ENCODE measurements at regions not wholly inside any gene's neighbourhood (a gene's known extent, or its start where the extent isn't known, plus 50 kb on each side); places are given as distances from the start of the nearest gene placed in this dataset.

- H3K9me3 ChIP-seq (ENCODE audit: control insufficient read depth in 1 of 2, low read length in 2 of 2), result no peaks in the 10 kb centered on the region
- H3K4me3 ChIP-seq (ENCODE audit: low read depth in 1 of 2, low read length in 2 of 2), result no peak overlapping the region
- H3K27me3 ChIP-seq (ENCODE audit: low read depth, low read length), result no peaks in the 10 kb centered on the region
- no peaks in the 10 kb centered on the region for H3K36me3 ChIP-seq (ENCODE audit: control insufficient read depth in 1 of 2, insufficient read depth in 2 of 2, low read length in 2 of 2)
- no peaks in the 10 kb centered on the region for H3K4me1 ChIP-seq (ENCODE audit: control insufficient read depth in 1 of 2, insufficient read depth in 2 of 2, low read length in 2 of 2)
- H3K27ac ChIP-seq (ENCODE audit: low read length), result no peak overlapping the region
These were observed 228.5 kb downstream of the RBFOX3 start for GRCh38 chr17:79382313-79382712.

GRCh38 chr17:79379700-79380445 lies 231.0 kb downstream of the RBFOX3 start:
- Histone ChIP-seq H3K4me3 (ENCODE audit: low read depth in 1 of 2, low read length in 2 of 2) (no peak overlapping the region), H3K27me3 (ENCODE audit: low read depth, low read length) (no peaks in the 10 kb centered on the region), H3K4me1 (ENCODE audit: control insufficient read depth in 1 of 2, insufficient read depth in 2 of 2, low read length in 2 of 2) (no peaks in the 10 kb centered on the region), H3K9me3 (ENCODE audit: control insufficient read depth in 1 of 2, low read length in 2 of 2) (no peaks in the 10 kb centered on the region), H3K27ac (ENCODE audit: low read length) (no peak overlapping the region), H3K36me3 (ENCODE audit: control insufficient read depth in 1 of 2, insufficient read depth in 2 of 2, low read length in 2 of 2) (no peaks in the 10 kb centered on the region)

GRCh38 chr17:79377230-79377786 lies 233.5 kb downstream of the RBFOX3 start:
- Histone ChIP-seq H3K9me3 (ENCODE audit: control insufficient read depth in 1 of 2, low read length in 2 of 2) (no peaks in the 10 kb centered on the region), H3K4me1 (ENCODE audit: control insufficient read depth in 1 of 2, insufficient read depth in 2 of 2, low read length in 2 of 2) (no peaks in the 10 kb centered on the region), H3K27ac (ENCODE audit: low read length) (no peak overlapping the region), H3K4me3 (ENCODE audit: low read depth in 1 of 2, low read length in 2 of 2) (no peak overlapping the region), H3K27me3 (ENCODE audit: low read depth, low read length) (no peaks in the 10 kb centered on the region), H3K36me3 (ENCODE audit: control insufficient read depth in 1 of 2, insufficient read depth in 2 of 2, low read length in 2 of 2) (no peaks in the 10 kb centered on the region)

GRCh38 chr17:79374807-79375206 lies 236.0 kb downstream of the RBFOX3 start:
- H3K4me3 ChIP-seq (ENCODE audit: low read depth in 1 of 2, low read length in 2 of 2), result no peak overlapping the region
- H3K4me1 ChIP-seq (ENCODE audit: control insufficient read depth in 1 of 2, insufficient read depth in 2 of 2, low read length in 2 of 2), result no peaks in the 10 kb centered on the region
- no peaks in the 10 kb centered on the region for H3K36me3 ChIP-seq (ENCODE audit: control insufficient read depth in 1 of 2, insufficient read depth in 2 of 2, low read length in 2 of 2)
- H3K9me3 ChIP-seq (ENCODE audit: control insufficient read depth in 1 of 2, low read length in 2 of 2), result no peaks in the 10 kb centered on the region
- no peak overlapping the region for H3K27ac ChIP-seq (ENCODE audit: low read length)
- no peaks in the 10 kb centered on the region for H3K27me3 ChIP-seq (ENCODE audit: low read depth, low read length)

GRCh38 chr17:79374087-79374689 lies 236.7 kb downstream of the RBFOX3 start:
- H3K27me3 ChIP-seq (ENCODE audit: low read depth, low read length), result no peaks in the 10 kb centered on the region
- no peak overlapping the region for H3K4me3 ChIP-seq (ENCODE audit: low read depth in 1 of 2, low read length in 2 of 2)
- no peaks in the 10 kb centered on the region for H3K36me3 ChIP-seq (ENCODE audit: control insufficient read depth in 1 of 2, insufficient read depth in 2 of 2, low read length in 2 of 2)
- no peak overlapping the region for H3K27ac ChIP-seq (ENCODE audit: low read length)
- no peaks in the 10 kb centered on the region for H3K4me1 ChIP-seq (ENCODE audit: control insufficient read depth in 1 of 2, insufficient read depth in 2 of 2, low read length in 2 of 2)
- no peaks in the 10 kb centered on the region for H3K9me3 ChIP-seq (ENCODE audit: control insufficient read depth in 1 of 2, low read length in 2 of 2)

GRCh38 chr17:79372470-79373238 lies 238.2 kb downstream of the RBFOX3 start:
- Histone ChIP-seq H3K9me3 (ENCODE audit: control insufficient read depth in 1 of 2, low read length in 2 of 2) (no peaks in the 10 kb centered on the region), H3K27ac (ENCODE audit: low read length) (no peak overlapping the region), H3K36me3 (ENCODE audit: control insufficient read depth in 1 of 2, insufficient read depth in 2 of 2, low read length in 2 of 2) (no peaks in the 10 kb centered on the region), H3K27me3 (ENCODE audit: low read depth, low read length) (no peaks in the 10 kb centered on the region), H3K4me3 (ENCODE audit: low read depth in 1 of 2, low read length in 2 of 2) (no peak overlapping the region), H3K4me1 (ENCODE audit: control insufficient read depth in 1 of 2, insufficient read depth in 2 of 2, low read length in 2 of 2) (no peaks in the 10 kb centered on the region)

GRCh38 chr17:79371984-79372383 lies 238.9 kb downstream of the RBFOX3 start:
- no peak overlapping the region for H3K27ac ChIP-seq (ENCODE audit: low read length)
- no peaks in the 10 kb centered on the region for H3K27me3 ChIP-seq (ENCODE audit: low read depth, low read length)
- no peak overlapping the region for H3K4me3 ChIP-seq (ENCODE audit: low read depth in 1 of 2, low read length in 2 of 2)
- no peaks in the 10 kb centered on the region for H3K9me3 ChIP-seq (ENCODE audit: control insufficient read depth in 1 of 2, low read length in 2 of 2)
- no peaks in the 10 kb centered on the region for H3K36me3 ChIP-seq (ENCODE audit: control insufficient read depth in 1 of 2, insufficient read depth in 2 of 2, low read length in 2 of 2)
- no peaks in the 10 kb centered on the region for H3K4me1 ChIP-seq (ENCODE audit: control insufficient read depth in 1 of 2, insufficient read depth in 2 of 2, low read length in 2 of 2)

- no peak overlapping the region for H3K4me3 ChIP-seq (ENCODE audit: low read depth in 1 of 2, low read length in 2 of 2)
- no peaks in the 10 kb centered on the region for H3K27me3 ChIP-seq (ENCODE audit: low read depth, low read length)
- H3K4me1 ChIP-seq (ENCODE audit: control insufficient read depth in 1 of 2, insufficient read depth in 2 of 2, low read length in 2 of 2), result no peaks in the 10 kb centered on the region
- no peak overlapping the region for H3K27ac ChIP-seq (ENCODE audit: low read length)
- H3K36me3 ChIP-seq (ENCODE audit: control insufficient read depth in 1 of 2, insufficient read depth in 2 of 2, low read length in 2 of 2), result no peaks in the 10 kb centered on the region
- H3K9me3 ChIP-seq (ENCODE audit: control insufficient read depth in 1 of 2, low read length in 2 of 2), result no peaks in the 10 kb centered on the region
These were observed 240.3 kb downstream of the RBFOX3 start for GRCh38 chr17:79370594-79370993.

- no peak overlapping the region for H3K27ac ChIP-seq (ENCODE audit: low read length)
- no peaks in the 10 kb centered on the region for H3K36me3 ChIP-seq (ENCODE audit: control insufficient read depth in 1 of 2, insufficient read depth in 2 of 2, low read length in 2 of 2)
- no peaks in the 10 kb centered on the region for H3K9me3 ChIP-seq (ENCODE audit: control insufficient read depth in 1 of 2, low read length in 2 of 2)
- no peaks in the 10 kb centered on the region for H3K4me1 ChIP-seq (ENCODE audit: control insufficient read depth in 1 of 2, insufficient read depth in 2 of 2, low read length in 2 of 2)
- no peaks in the 10 kb centered on the region for H3K27me3 ChIP-seq (ENCODE audit: low read depth, low read length)
- no peak overlapping the region for H3K4me3 ChIP-seq (ENCODE audit: low read depth in 1 of 2, low read length in 2 of 2)
These were observed 240.7 kb downstream of the RBFOX3 start for GRCh38 chr17:79370126-79370525.

GRCh38 chr17:79369532-79369931 lies 241.3 kb downstream of the RBFOX3 start:
- H3K27ac ChIP-seq (ENCODE audit: low read length), result no peak overlapping the region
- H3K27me3 ChIP-seq (ENCODE audit: low read depth, low read length), result no peaks in the 10 kb centered on the region
- H3K9me3 ChIP-seq (ENCODE audit: control insufficient read depth in 1 of 2, low read length in 2 of 2), result no peaks in the 10 kb centered on the region
- H3K4me1 ChIP-seq (ENCODE audit: control insufficient read depth in 1 of 2, insufficient read depth in 2 of 2, low read length in 2 of 2), result no peaks in the 10 kb centered on the region
- no peaks in the 10 kb centered on the region for H3K36me3 ChIP-seq (ENCODE audit: control insufficient read depth in 1 of 2, insufficient read depth in 2 of 2, low read length in 2 of 2)
- H3K4me3 ChIP-seq (ENCODE audit: low read depth in 1 of 2, low read length in 2 of 2), result no peak overlapping the region

GRCh38 chr17:79369001-79369400 lies 241.8 kb downstream of the RBFOX3 start:
- Histone ChIP-seq H3K9me3 (ENCODE audit: control insufficient read depth in 1 of 2, low read length in 2 of 2) (no peaks in the 10 kb centered on the region), H3K36me3 (ENCODE audit: control insufficient read depth in 1 of 2, insufficient read depth in 2 of 2, low read length in 2 of 2) (no peaks in the 10 kb centered on the region), H3K4me1 (ENCODE audit: control insufficient read depth in 1 of 2, insufficient read depth in 2 of 2, low read length in 2 of 2) (no peaks in the 10 kb centered on the region), H3K27ac (ENCODE audit: low read length) (no peak overlapping the region), H3K4me3 (ENCODE audit: low read depth in 1 of 2, low read length in 2 of 2) (no peak overlapping the region), H3K27me3 (ENCODE audit: low read depth, low read length) (no peaks in the 10 kb centered on the region)

All from muscle layer of duodenum (tissue), 2 donors.